Ishikawa (cell line): ENCODE measurements at regions not wholly inside any gene's neighbourhood (a gene's known extent, or its start where the extent isn't known, plus 50 kb on each side); places are given as distances from the start of the nearest gene placed in this dataset.

ENCODE experiments used
- CEBPB ChIP-seq: IDR thresholded peaks from 2 replicates; pipeline ENCODE4 v1.6.1; 2012
- CREB1 ChIP-seq: IDR thresholded peaks from 2 replicates; pipeline ENCODE4 v1.6.1; 2012; ENCODE audit warnings: low read depth
- EGR1 ChIP-seq: IDR thresholded peaks from 2 replicates; pipeline ENCODE4 v1.6.1; 2012
- EP300 ChIP-seq: IDR thresholded peaks from 2 replicates; pipeline ENCODE4 v1.6.1; 2012; ENCODE audit warnings: borderline replicate concordance
- FOXM1 ChIP-seq: IDR thresholded peaks from 2 replicates; pipeline ENCODE4 v1.6.1; 2012; ENCODE audit warnings: low read depth, borderline replicate concordance
- MAX ChIP-seq: IDR thresholded peaks from 2 replicates; pipeline ENCODE4 v1.6.1; 2012
- NFIC ChIP-seq: IDR thresholded peaks from 2 replicates; pipeline ENCODE4 v1.6.1; 2012
- RAD21 ChIP-seq: IDR thresholded peaks from 2 replicates; pipeline ENCODE4 v1.6.1; 2012; ENCODE audit warnings: low read depth
- REST ChIP-seq: IDR thresholded peaks from 2 replicates; pipeline ENCODE4 v1.6.1; 2012; ENCODE audit warnings: low read depth, mild to moderate bottlenecking
- TAF1 ChIP-seq: IDR thresholded peaks from 2 replicates; pipeline ENCODE4 v1.6.1; 2012; ENCODE audit warnings: low read depth, mild to moderate bottlenecking
- TCF12 ChIP-seq: IDR thresholded peaks from 2 replicates; pipeline ENCODE4 v1.6.1; 2012; ENCODE audit warnings: low read depth
- TEAD4 ChIP-seq: IDR thresholded peaks from 2 replicates; pipeline ENCODE4 v1.6.1; 2012
- USF1 ChIP-seq: IDR thresholded peaks from 2 replicates; pipeline ENCODE4 v1.6.1; 2012
- YY1 ChIP-seq: IDR thresholded peaks from 2 replicates; pipeline ENCODE4 v1.6.1; 2012; ENCODE audit warnings: low read depth
- ZBTB7A ChIP-seq: IDR thresholded peaks from 2 replicates; pipeline ENCODE4 v1.6.1; 2012; ENCODE audit warnings: low read depth

- TF ChIP-seq USF1, result no peak
- no peak for TF ChIP-seq NFIC
- no peak for TF ChIP-seq EP300
- TF ChIP-seq EGR1, result no peak
- peak; percentile 24; the same call in 1 of the 2 replicates for TF ChIP-seq RAD21
- TF ChIP-seq MAX, result no peak
Observed at GRCh38 chr3:153785901-153786300, 335.3 kb upstream of the ARHGEF26 start.

- TF ChIP-seq TAF1 (no peak), MAX (no peak), TCF12 (no peak), EGR1 (no peak), CEBPB (no peak), FOXM1 (no peak), EP300 (no peak), ZBTB7A (no peak), NFIC (no peak), RAD21 (no peak), REST (no peak), YY1 (no peak), USF1 (no peak), TEAD4 (no peak), CREB1 (no peak)
Observed at GRCh38 chr3:153789380-153789779, 331.8 kb upstream of the ARHGEF26 start.

- no peak for TF ChIP-seq NFIC
- no peak for TF ChIP-seq TAF1
- TF ChIP-seq CEBPB, result no peak
- no peak for TF ChIP-seq ZBTB7A
- no peak for TF ChIP-seq CREB1
- no peak for TF ChIP-seq REST
- no peak for TF ChIP-seq TEAD4
- no peak for TF ChIP-seq RAD21
- no peak for TF ChIP-seq USF1
- no peak for TF ChIP-seq YY1
- no peak for TF ChIP-seq TCF12
- no peak for TF ChIP-seq EGR1
- no peak for TF ChIP-seq EP300
- no peak for TF ChIP-seq MAX
- TF ChIP-seq FOXM1, result no peak
Observed at GRCh38 chr3:153809097-153809496, 312.1 kb upstream of the ARHGEF26 start.

GRCh38 chr3:153818338-153818737, 302.9 kb upstream of the ARHGEF26 start:
- no peak for TF ChIP-seq USF1
- TF ChIP-seq RAD21, result no peak
- no peak for TF ChIP-seq EGR1
- no peak for TF ChIP-seq EP300
- TF ChIP-seq TCF12, result no peak
- TF ChIP-seq REST, result no peak
- TF ChIP-seq YY1, result no peak
- no peak for TF ChIP-seq TEAD4
- no peak for TF ChIP-seq ZBTB7A
- TF ChIP-seq NFIC, result no peak
- TF ChIP-seq MAX, result no peak
- TF ChIP-seq CREB1, result no peak
- no peak for TF ChIP-seq TAF1
- no peak for TF ChIP-seq CEBPB
- TF ChIP-seq FOXM1, result no peak
